ENCODE measurements at regions not wholly inside any gene's neighbourhood (a gene's known extent, or its start where the extent isn't known, plus 50 kb on each side); places are given as distances from the start of the nearest gene placed in this dataset.

DNA sequence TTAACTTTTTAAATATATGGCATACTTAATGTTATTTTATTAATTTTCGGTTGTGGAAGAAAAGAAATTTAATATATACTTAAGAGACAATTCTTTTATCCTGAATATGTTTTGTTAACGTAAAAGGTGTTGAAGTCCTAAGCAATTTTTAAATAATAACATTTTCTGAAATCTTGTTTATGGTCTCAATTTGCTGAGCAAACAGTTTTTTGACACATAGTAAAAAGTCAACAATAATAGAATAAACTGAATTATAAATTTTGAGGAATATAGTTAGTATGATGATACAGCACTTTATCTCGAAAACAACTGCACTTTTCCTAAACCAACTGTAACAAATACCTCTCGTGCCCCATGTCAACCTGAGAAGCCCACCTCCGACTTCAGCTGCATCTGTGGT is 229.8 kb upstream of the TARS1 start:
- no peaks in the 10 kb centered on the region for H3K27me3 ChIP-seq
- ATAC-seq (ENCODE audit: low FRiP score in 2 of 2) = no peak
- WGBS, 2 donors = 88 to 90% methylated on average over 5 of the region's 5 CpGs
- TF ChIP-seq, protein P1, sequence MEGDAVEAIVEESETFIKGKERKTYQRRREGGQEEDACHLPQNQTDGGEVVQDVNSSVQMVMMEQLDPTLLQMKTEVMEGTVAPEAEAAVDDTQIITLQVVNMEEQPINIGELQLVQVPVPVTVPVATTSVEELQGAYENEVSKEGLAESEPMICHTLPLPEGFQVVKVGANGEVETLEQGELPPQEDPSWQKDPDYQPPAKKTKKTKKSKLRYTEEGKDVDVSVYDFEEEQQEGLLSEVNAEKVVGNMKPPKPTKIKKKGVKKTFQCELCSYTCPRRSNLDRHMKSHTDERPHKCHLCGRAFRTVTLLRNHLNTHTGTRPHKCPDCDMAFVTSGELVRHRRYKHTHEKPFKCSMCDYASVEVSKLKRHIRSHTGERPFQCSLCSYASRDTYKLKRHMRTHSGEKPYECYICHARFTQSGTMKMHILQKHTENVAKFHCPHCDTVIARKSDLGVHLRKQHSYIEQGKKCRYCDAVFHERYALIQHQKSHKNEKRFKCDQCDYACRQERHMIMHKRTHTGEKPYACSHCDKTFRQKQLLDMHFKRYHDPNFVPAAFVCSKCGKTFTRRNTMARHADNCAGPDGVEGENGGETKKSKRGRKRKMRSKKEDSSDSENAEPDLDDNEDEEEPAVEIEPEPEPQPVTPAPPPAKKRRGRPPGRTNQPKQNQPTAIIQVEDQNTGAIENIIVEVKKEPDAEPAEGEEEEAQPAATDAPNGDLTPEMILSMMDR (IDR thresholded peaks at IDR 0.05) = no peak
- no peak for TF ChIP-seq EP300 (IDR thresholded peaks at IDR 0.05)
- H3K27ac ChIP-seq = no peak overlapping the region
- H3K9me3 ChIP-seq = no peaks in the 10 kb centered on the region
- no peak overlapping the region for H3K4me3 ChIP-seq
- DNase-seq = no peak
- H3K36me3 ChIP-seq = no peaks in the 10 kb centered on the region
- H3K4me1 ChIP-seq = peaks cover 0 to under 1% (median 0%) of the 10 kb centered on the region in 4 donors

DNA sequence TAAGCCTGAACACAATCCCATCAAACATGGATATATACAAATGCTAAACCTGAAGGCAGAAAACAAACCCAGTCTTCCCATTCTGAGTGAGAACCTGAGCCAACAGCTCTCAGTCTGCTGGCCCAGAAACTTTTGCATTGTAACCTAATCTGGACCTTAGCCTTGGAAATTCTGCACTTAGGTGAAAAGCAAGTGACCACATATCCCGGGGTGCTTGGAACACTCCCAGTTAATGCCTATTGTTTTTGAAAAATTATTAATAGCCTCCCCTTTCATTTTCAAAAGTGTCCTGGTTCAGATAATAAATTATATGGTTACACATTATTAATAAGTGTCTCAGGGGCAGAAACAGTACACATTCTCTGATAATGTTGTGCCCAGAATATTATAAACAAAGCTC is 228.3 kb upstream of the TARS1 start:
- no peaks in the 10 kb centered on the region for H3K36me3 ChIP-seq
- DNase-seq (no peak), ATAC-seq (ENCODE audit: low FRiP score in 2 of 2) (no peak)
- no peak overlapping the region for H3K4me3 ChIP-seq
- H3K4me1 ChIP-seq = no peaks in the 10 kb centered on the region
- H3K9me3 ChIP-seq = no peaks in the 10 kb centered on the region
- no peak overlapping the region for H3K27ac ChIP-seq
- H3K27me3 ChIP-seq = no peaks in the 10 kb centered on the region
- WGBS, 2 donors = 15 to 37% methylated on average over 1 of the region's 1 CpG
- TF ChIP-seq EP300 (IDR thresholded peaks at IDR 0.05) = no peak
- TF ChIP-seq POLR2A (IDR thresholded peaks at IDR 0.05) = no peak
- TF ChIP-seq POLR2AphosphoS5 (IDR thresholded peaks at IDR 0.05) = no peak
- TF ChIP-seq, protein P1 (IDR thresholded peaks at IDR 0.05) = no peak

DNA sequence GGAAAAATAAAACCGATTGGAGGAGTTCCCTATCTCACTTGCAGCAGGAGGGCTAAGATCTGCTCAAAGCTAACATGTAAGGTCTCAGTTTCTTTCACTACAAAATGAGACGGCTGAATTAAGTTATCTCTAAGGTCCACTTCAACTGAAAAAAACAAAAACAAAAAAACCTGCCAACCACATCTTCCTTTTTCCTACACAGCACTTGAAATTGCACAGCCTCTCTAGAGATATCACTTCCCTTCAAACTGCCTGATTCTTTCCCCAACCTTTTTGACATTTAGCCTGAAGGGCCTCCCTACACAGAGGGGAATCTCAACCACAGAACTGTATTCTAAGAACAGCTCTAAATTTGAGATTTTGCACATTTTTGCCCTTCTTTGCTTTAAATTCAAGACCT is 227.9 kb upstream of the TARS1 start:
- Histone ChIP-seq H3K36me3 (no peaks in the 10 kb centered on the region), H3K27me3 (no peaks in the 10 kb centered on the region), H3K4me1 (no peaks in the 10 kb centered on the region), H3K4me3 (no peak overlapping the region), H3K27ac (no peak overlapping the region), H3K9me3 (no peaks in the 10 kb centered on the region)
- ATAC-seq (ENCODE audit: low FRiP score in 2 of 2) (no peak), DNase-seq (no peak)
- WGBS, 2 donors = 29 to 40% methylated on average over 2 of the region's 2 CpGs
- TF ChIP-seq POLR2AphosphoS5 (IDR thresholded peaks at IDR 0.05) (no peak), POLR2A (IDR thresholded peaks at IDR 0.05) (no peak), EP300 (IDR thresholded peaks at IDR 0.05) (no peak)
- TF ChIP-seq, protein P1 (IDR thresholded peaks at IDR 0.05) = no peak

DNA sequence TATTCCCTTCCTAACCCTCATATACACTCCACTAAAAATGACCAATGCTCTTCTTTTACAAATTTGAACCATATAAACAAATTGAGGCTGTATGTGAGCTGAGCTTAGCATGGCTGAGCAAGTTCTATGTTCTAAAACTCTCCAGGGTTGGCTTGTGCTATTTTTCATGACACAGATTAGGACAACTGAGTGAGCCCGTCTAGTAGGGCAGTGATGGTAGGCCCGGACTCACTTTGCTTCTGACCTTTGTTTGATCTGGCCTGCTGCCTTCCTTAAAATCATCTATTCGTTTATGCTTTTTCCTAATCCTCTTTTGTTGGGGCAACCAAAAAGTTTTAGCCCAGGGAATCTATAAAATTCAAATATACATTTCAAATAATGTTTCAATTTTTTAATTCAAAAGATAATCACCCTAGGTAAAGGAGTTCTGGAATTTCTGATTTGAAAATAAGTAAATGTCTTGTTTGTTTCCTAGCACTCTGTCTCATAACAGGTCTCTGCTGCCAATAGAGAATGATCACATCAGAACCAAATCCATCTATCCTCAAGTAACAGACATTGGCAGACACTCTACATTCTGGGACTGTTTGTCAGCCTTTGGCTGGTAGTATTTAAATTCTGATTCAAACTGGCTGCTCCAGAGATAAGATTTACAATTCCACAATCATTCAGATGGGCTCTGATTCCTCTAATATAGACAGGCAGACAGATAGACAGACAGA is 217.0 kb upstream of the TARS1 start:
- no peaks in the 10 kb centered on the region for H3K36me3 ChIP-seq
- ATAC-seq (ENCODE audit: low FRiP score in 2 of 2) (peak in 1 of 2 donors; percentile 71), DNase-seq (no peak)
- 69 to 74% methylated on average over 3 of the region's 3 CpGs for WGBS, 2 donors
- no peaks in the 10 kb centered on the region for H3K27me3 ChIP-seq
- no peaks in the 10 kb centered on the region for H3K9me3 ChIP-seq
- no peak overlapping the region for H3K4me3 ChIP-seq
- no peak overlapping the region for H3K27ac ChIP-seq
- TF ChIP-seq POLR2A (IDR thresholded peaks at IDR 0.05) (no peak), POLR2AphosphoS5 (IDR thresholded peaks at IDR 0.05) (no peak), EP300 (IDR thresholded peaks at IDR 0.05) (no peak)
- TF ChIP-seq, protein P1 (IDR thresholded peaks at IDR 0.05) = no peak
- H3K4me1 ChIP-seq = peaks cover 0 to 4% (median 0%) of the 10 kb centered on the region in 4 donors
